Epithelial cell of proximal tubule (primary cell): ENCODE measurements at regions not wholly inside any gene's neighbourhood (a gene's known extent, or its start where the extent isn't known, plus 50 kb on each side); places are given as distances from the start of the nearest gene placed in this dataset.

Experiments
- DNase-seq: peaks from one replicate; pipeline ENCODE4 v3.0.0-alpha.2; 2011; ENCODE audit warnings: low read depth
- H3K4me3 ChIP-seq: 2 replicates; pipeline ENCODE4 v1.5.1; 2011; ENCODE audit warnings: low read depth, mild to moderate bottlenecking, low read length
- CTCF ChIP-seq: conservative IDR thresholded peaks from 2 replicates; pipeline ENCODE4 v1.5.1; 2012; ENCODE audit warnings: low read depth, mild to moderate bottlenecking, low read length

- no peak for DNase-seq
- TF ChIP-seq CTCF: no peak
- no peak overlapping the region for H3K4me3 ChIP-seq
Measured at GRCh38 chr11:127332896-127333295, 332.3 kb upstream of the KIRREL3 start.

GRCh38 chr11:127330044-127330443 lies 329.5 kb upstream of the KIRREL3 start:
- H3K4me3 ChIP-seq: no peak overlapping the region
- DNase-seq: no peak
- TF ChIP-seq CTCF: no peak

GRCh38 chr11:127308291-127308690 lies 307.7 kb upstream of the KIRREL3 start:
- no peak for TF ChIP-seq CTCF
- H3K4me3 ChIP-seq: no peak overlapping the region
- no peak for DNase-seq

- no peak for DNase-seq
- TF ChIP-seq CTCF: no peak
- H3K4me3 ChIP-seq: no peak overlapping the region
Measured at GRCh38 chr11:127307700-127308099, 307.1 kb upstream of the KIRREL3 start.

- TF ChIP-seq CTCF: no peak
- H3K4me3 ChIP-seq: no peak overlapping the region
- DNase-seq: no peak
Measured at GRCh38 chr11:127304634-127305033, 304.1 kb upstream of the KIRREL3 start.

GRCh38 chr11:127288926-127289325 lies 288.4 kb upstream of the KIRREL3 start:
- H3K4me3 ChIP-seq: no peak overlapping the region
- TF ChIP-seq CTCF: no peak
- no peak for DNase-seq

GRCh38 chr11:127281534-127281933 lies 281.0 kb upstream of the KIRREL3 start:
- no peak overlapping the region for H3K4me3 ChIP-seq
- no peak for DNase-seq
- no peak for TF ChIP-seq CTCF
